WI38 (cell line): ENCODE measurements at regions not wholly inside any gene's neighbourhood (a gene's known extent, or its start where the extent isn't known, plus 50 kb on each side); places are given as distances from the start of the nearest gene placed in this dataset.

Source experiments
- H3K4me3 ChIP-seq: 2 replicates; pipeline ENCODE4 v1.5.1; 2011; ENCODE audit warnings: low read depth, mild to moderate bottlenecking, control low read depth, low read length
- TF ChIP-seq, protein P1 (sequence below): IDR thresholded peaks from 2 replicates; pipeline ENCODE4 v1.5.1; 2012; ENCODE audit warnings: low read depth, mild to moderate bottlenecking, control low read depth, low read length

DNA sequence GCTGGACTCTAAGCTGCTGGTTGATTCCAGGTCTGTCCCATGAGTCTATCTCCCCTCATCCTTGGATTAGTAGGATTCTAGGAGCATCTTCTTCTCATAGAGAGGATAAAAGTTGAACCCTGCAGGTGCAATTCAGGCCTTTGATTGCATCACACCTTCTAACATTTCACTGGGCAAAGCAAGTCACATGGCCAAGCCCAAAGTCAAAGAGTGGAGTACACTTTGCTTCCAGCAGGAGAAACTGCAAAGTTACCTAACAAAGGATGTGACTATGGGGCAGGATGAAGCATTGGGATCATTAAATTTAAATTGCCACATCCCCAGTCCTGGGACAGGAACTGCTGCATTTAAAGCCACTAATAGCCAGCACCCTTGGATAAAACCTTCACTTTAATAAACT lies 51.0 kb upstream of the EGFLAM start:
- TF ChIP-seq, protein P1, sequence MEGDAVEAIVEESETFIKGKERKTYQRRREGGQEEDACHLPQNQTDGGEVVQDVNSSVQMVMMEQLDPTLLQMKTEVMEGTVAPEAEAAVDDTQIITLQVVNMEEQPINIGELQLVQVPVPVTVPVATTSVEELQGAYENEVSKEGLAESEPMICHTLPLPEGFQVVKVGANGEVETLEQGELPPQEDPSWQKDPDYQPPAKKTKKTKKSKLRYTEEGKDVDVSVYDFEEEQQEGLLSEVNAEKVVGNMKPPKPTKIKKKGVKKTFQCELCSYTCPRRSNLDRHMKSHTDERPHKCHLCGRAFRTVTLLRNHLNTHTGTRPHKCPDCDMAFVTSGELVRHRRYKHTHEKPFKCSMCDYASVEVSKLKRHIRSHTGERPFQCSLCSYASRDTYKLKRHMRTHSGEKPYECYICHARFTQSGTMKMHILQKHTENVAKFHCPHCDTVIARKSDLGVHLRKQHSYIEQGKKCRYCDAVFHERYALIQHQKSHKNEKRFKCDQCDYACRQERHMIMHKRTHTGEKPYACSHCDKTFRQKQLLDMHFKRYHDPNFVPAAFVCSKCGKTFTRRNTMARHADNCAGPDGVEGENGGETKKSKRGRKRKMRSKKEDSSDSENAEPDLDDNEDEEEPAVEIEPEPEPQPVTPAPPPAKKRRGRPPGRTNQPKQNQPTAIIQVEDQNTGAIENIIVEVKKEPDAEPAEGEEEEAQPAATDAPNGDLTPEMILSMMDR: no peak

DNA sequence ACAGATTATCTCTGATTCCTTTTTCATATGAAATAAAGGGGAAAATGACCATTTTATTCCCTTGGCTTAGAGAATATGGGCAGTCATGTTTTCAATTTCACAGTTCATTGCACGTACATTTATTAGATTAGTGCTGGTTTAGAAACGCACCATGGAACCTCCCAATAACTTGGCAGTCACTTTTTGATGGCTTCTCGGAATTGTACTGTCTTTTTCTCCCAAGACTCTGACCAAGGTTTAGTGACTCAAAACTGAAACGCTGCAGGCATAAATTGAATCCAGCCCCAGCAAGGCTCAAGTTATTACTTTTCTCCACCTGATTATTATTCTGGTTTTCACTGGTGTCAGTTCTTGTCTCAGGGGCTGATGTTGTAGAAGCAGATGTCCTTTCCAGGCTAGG lies 55.6 kb upstream of the EGFLAM start:
- TF ChIP-seq, protein P1: no peak
- no peak overlapping the region for H3K4me3 ChIP-seq

More for the DNA sequence above, 51.0 kb upstream of the EGFLAM start:
- H3K4me3 ChIP-seq: no peak overlapping the region

DNA sequence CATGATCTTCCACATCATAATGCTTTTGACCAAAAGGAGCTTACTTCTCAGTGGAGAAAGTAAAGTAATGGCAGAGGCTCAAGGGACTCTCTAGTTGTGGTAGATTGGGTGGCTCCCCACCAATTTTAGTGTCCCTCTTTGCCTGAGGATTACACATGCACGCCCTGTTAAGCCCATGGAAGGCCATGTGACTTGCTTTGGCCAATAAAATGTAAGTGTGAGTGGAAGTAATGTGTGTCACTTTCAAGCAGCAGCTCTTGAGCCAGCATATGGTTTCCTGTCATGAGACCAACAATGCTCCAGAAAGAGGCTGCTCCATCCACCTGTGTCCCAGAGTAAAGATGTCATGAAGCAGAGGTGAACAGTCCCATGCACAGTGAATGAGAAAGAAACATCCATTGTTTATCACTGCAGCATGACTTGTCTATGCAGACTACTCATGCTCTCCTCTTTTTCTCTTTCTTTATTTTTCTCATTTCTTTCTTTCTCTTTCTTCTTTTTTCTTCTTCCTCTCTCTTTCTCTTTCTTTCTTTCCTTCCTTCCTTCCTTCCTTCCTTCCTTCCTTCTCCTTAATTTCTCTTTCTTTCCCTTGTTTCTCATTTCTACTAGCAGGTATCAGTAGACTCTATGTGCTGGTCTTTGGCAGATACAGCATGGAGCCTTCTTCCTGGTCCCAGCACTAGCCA lies 57.3 kb upstream of the EGFLAM start:
- no peak overlapping the region for H3K4me3 ChIP-seq
- TF ChIP-seq, protein P1: no peak

DNA sequence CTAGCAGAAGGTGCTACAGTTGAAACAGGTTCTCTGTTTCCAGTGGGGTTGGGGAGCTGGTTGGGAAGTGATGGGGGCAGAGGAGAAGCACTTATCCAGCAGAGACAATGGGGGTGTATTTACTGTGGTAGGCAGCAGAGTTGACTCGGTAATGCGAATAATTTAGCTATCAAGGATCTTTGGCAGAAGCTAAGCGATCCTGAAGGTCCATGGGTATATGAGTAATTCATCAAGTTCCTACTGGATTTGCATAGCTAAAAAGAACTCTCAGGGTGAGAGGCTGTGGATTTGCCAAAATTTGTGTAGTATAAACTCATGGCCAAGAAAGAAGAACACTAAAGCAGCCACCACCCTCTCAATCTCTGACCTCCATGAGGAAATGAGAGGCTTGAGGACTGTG lies 61.2 kb upstream of the EGFLAM start:
- H3K4me3 ChIP-seq: no peak overlapping the region
- TF ChIP-seq, protein P1: no peak

DNA sequence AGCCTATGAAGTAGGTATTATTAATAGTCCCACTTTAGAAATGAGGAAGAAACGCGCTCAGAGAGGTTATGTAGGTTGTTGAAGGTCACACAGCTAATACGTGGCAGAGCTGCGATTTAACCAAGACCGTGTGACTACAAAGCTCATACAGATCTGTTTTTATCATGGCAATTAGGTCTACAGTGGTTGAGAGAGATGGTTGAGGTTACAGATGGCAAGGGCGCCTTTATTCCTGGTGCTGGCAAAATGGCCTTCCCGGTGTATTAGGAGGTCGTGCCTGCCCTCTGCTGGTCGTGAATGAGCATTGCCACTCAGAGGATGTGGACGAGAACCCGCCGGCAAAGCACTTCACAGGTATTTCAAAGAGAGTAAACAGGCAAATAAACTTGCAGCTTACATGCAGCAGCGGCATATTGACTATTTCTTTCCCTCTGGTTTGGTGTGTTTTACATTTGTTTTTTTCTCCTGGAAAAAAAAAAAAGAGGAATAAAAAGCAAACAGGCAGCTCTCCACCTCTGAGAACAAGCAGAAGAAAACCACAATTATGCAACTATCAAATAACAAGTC lies 65.3 kb upstream of the EGFLAM start:
- no peak overlapping the region for H3K4me3 ChIP-seq
- TF ChIP-seq, protein P1: peak; percentile 78

DNA sequence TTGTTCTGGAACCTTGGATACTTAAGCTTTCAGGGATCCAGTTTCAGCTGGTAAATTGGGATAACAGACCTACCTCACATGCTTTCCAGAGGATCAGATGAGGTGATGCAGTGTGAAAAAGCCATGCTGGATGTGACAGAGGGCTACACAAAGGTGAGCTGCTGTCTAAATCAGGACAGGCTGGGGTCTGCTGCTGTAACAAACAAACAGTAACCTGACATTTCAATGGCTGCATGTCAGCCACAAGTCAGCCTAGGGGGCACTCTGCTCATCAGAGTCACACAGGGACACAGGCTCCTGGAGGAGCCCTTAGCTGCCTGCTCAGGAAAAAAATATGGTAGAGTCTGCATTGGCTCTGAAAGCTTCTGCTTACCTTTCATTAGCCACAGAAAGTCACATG lies 66.7 kb upstream of the EGFLAM start:
- no peak overlapping the region for H3K4me3 ChIP-seq
- TF ChIP-seq, protein P1: no peak

DNA sequence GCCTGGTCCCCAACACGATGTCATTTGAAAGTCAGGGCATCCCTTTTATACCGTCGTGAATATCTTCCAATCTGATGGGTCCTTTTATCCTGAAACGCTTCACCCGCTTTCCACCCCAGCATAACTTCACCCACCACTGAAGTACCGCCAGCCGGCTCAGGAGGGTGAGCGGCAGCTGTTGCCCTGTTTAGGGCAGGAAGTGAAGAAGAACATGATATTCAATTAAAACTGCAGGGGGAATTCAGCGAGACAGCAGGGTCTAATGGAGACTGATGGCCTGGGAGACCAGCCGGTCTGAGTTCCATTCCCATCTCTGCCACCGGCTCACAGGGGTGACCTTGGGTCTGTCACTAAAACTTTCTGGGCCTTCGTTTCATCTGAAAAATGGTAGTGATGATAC lies 68.2 kb upstream of the EGFLAM start:
- TF ChIP-seq, protein P1: no peak
- no peak overlapping the region for H3K4me3 ChIP-seq
